H4 (cell line): ENCODE measurements at regions not wholly inside any gene's neighbourhood (a gene's known extent, or its start where the extent isn't known, plus 50 kb on each side); places are given as distances from the start of the nearest gene placed in this dataset.

ENCODE experiments used
- DNase-seq: peaks from one replicate; pipeline ENCODE4 v3.0.0-alpha.2; 2015; ENCODE audit warnings: low spot score

- no peak for DNase-seq
Measured at GRCh38 chr2:71891719-71892422, 255.8 kb downstream of the CYP26B1 start.

- no peak for DNase-seq
Measured at GRCh38 chr2:71891155-71891554, 256.5 kb downstream of the CYP26B1 start.

GRCh38 chr2:71889759-71890684 is 257.6 kb downstream of the CYP26B1 start:
- DNase-seq, result no peak

- DNase-seq, result no peak
Measured at GRCh38 chr2:71888751-71889445, 258.8 kb downstream of the CYP26B1 start.

GRCh38 chr2:71887196-71887595 is 260.5 kb downstream of the CYP26B1 start:
- no peak for DNase-seq

- DNase-seq, result no peak
Measured at GRCh38 chr2:71886241-71886640, 261.4 kb downstream of the CYP26B1 start.

- DNase-seq, result peak; percentile 46
Measured at GRCh38 chr2:71884303-71885042, 263.2 kb downstream of the CYP26B1 start.

GRCh38 chr2:71882949-71883472 is 264.7 kb downstream of the CYP26B1 start:
- peak; percentile 92 for DNase-seq

GRCh38 chr2:71882236-71882946 is 265.3 kb downstream of the CYP26B1 start:
- no peak for DNase-seq

GRCh38 chr2:71880846-71881610 is 266.6 kb downstream of the CYP26B1 start:
- no peak for DNase-seq

- DNase-seq, result no peak
Measured at GRCh38 chr2:71880287-71880686, 267.4 kb downstream of the CYP26B1 start.

GRCh38 chr2:71879509-71880184 is 268.0 kb downstream of the CYP26B1 start:
- DNase-seq, result no peak

- DNase-seq, result no peak
Measured at GRCh38 chr2:71878626-71879508, 268.8 kb downstream of the CYP26B1 start.

- no peak for DNase-seq
Measured at GRCh38 chr2:71877636-71878035, 270.0 kb downstream of the CYP26B1 start.

- no peak for DNase-seq
Measured at GRCh38 chr2:71876542-71877451, 270.9 kb downstream of the CYP26B1 start.

- DNase-seq, result no peak
Measured at GRCh38 chr2:71872466-71873051, 275.1 kb downstream of the CYP26B1 start.
